ENCODE measurements at regions not wholly inside any gene's neighbourhood (a gene's known extent, or its start where the extent isn't known, plus 50 kb on each side); places are given as distances from the start of the nearest gene placed in this dataset.
A peak's percentile ranks its signal among the peaks of the same experiment; 100 is the strongest.

DNA sequence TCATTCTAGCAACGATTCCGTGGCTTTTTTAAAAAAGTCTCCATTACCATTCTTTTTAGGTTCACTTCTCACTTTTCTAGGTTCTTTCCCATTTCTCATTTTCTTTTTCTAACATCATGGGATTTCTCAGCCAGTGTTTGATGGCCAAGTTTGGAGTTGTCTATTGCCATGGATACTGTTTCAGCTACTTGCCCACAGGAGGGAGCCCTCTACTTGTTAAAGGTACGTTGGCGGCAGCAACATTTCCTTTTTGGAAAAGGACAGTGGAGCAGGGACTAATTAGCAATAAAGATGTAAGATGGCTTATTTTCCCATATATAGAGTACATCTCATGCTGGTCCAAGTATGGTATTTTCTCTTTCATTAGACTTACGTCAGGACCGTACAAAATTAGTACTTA, 2257.5 kb upstream of the C9orf72 start:
- DNase-seq (ENCODE audit: extremely low spot score) = no peak
- TF ChIP-seq, protein P1, sequence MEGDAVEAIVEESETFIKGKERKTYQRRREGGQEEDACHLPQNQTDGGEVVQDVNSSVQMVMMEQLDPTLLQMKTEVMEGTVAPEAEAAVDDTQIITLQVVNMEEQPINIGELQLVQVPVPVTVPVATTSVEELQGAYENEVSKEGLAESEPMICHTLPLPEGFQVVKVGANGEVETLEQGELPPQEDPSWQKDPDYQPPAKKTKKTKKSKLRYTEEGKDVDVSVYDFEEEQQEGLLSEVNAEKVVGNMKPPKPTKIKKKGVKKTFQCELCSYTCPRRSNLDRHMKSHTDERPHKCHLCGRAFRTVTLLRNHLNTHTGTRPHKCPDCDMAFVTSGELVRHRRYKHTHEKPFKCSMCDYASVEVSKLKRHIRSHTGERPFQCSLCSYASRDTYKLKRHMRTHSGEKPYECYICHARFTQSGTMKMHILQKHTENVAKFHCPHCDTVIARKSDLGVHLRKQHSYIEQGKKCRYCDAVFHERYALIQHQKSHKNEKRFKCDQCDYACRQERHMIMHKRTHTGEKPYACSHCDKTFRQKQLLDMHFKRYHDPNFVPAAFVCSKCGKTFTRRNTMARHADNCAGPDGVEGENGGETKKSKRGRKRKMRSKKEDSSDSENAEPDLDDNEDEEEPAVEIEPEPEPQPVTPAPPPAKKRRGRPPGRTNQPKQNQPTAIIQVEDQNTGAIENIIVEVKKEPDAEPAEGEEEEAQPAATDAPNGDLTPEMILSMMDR (IDR thresholded peaks at IDR 0.05; ENCODE audit: control extremely low read depth, extremely low read depth, low read depth, missing control alignments) = peak; percentile 1
- POLR2A ChIA-PET = no interaction called here
- CTCF ChIA-PET = no interaction called here

DNA sequence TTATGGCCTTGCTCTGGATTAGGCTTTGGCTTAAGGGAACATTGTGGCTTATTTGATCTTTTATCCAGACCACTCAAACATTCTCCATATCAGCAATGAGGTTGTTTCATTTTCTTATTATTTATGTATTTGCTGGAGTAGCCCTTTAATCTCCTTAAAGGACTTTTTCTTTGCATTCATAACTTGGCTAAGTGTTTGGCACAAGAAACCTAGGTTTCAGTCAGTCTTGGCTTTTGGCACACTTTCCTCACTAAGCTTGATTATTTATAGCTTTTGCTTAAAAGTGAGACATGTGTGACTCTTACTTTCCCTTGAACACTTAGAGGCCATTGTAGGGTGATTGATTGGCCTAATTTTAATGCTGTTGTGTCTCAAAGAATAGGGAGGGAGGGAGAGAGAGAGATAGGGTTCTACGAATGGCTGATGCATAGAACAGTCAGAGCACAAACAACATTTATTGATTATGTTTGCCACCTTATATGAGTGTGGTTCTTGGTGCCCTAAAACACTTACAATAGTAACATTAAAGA, 2265.3 kb upstream of the C9orf72 start:
- TF ChIP-seq, protein P1 (IDR thresholded peaks at IDR 0.05; ENCODE audit: control extremely low read depth, extremely low read depth, low read depth, missing control alignments) = no peak
- ChIA-PET POLR2A (no interaction called here), CTCF (interaction anchor here (1.3 to 1.4 kb wide), 2 partner anchors 8 to 10 kb away, joined by 3 read pairs; no protein-coding TSS in a partner anchor)
- DNase-seq (ENCODE audit: extremely low spot score) = no peak

DNA sequence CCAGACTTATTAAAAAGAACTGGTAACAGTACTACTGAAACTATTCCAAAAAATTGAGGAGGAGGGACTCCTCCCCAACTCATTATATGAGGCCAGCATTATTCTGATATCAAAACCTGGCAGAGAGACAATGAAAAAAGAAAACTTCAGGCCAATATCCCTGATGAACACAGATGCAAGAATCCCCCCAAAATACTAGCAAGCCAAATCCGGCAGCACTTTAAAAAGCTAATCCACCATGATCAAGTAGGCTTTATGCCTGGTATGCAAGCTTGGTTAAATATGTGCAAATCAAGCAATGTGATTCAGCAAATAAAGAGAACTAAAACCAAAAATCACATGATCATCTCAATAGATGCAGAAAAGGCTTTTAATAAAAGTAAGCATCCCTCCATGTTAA, 2271.0 kb upstream of the C9orf72 start:
- ChIA-PET CTCF (no interaction called here), POLR2A (no interaction called here)
- TF ChIP-seq, protein P1 (IDR thresholded peaks at IDR 0.05; ENCODE audit: control extremely low read depth, extremely low read depth, low read depth, missing control alignments) = no peak
- no peak for DNase-seq (ENCODE audit: extremely low spot score)

DNA sequence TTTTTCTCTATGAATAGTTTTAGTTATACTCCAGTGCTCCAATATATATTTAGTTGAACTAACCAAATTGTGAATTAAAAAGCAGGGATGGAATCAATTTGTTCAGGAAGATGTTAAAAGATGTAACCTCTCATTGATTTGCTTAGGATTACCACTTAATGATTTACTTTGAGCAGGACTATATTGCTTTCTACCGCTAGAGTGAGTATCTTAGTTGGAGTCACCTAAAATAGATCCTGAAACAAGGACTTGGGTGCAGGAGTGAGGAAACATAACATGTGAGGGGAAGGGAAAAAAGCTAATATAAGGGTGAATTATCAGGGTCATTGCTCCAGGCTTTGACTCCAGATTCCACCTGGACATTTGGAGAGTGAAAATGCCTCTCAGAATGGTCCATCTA, 2277.4 kb upstream of the C9orf72 start:
- TF ChIP-seq, protein P1 (IDR thresholded peaks at IDR 0.05; ENCODE audit: control extremely low read depth, extremely low read depth, low read depth, missing control alignments) = no peak
- ChIA-PET POLR2A (no interaction called here), CTCF (no interaction called here)
- DNase-seq (ENCODE audit: extremely low spot score) = no peak

DNA sequence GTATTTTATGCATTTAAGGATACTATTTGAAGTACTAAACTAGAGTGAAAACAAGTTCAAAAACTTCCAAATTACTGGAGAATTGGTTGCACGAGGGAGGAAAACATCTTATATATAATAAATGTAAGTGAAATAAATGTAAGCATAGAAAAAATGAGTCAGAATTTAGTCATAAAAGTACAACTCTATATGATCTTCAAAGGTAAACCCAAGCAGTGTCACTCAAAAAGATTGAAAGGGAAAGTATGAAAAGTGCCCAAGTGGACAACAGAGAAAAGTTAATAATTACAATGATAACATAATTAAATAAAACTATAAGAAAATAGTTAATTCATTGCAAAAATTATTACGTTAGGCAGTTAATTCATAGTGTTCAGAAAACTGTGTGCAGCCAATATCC, 2288.5 kb upstream of the C9orf72 start:
- ChIA-PET CTCF (no interaction called here), POLR2A (no interaction called here)
- TF ChIP-seq, protein P1 (IDR thresholded peaks at IDR 0.05; ENCODE audit: control extremely low read depth, extremely low read depth, low read depth, missing control alignments) = no peak
- no peak for DNase-seq (ENCODE audit: extremely low spot score)

DNA sequence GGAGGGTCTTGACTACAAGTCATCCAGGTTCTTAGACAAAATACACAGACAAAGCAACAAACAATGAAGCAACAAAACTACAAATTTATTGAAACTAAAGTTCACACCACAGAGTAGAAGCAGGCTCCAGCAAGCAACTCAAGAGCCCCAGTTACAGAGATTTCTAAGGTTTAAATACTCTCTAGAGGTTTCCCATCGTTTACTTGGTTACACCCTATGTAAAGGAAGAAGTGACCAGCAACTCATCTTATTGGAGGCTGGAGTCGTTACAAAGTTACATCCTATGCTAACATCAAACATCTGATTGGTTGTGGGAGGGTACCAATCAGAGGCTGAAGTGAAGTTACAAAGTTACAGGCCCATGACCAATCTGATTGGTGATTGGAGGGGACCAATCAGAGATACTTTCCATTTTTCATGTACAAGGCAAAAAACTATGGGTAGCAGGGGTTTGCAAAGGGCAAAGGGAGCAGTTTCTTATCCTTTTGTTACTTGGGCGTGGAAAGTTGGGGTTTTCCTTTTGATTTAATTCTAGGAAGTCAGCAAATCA, 2292.6 kb upstream of the C9orf72 start:
- no peak for DNase-seq (ENCODE audit: extremely low spot score)
- ChIA-PET POLR2A (no interaction called here), CTCF (no interaction called here)
- TF ChIP-seq, protein P1 (IDR thresholded peaks at IDR 0.05; ENCODE audit: control extremely low read depth, extremely low read depth, low read depth, missing control alignments) = no peak

Data from GM10248 (cell line).